ENCODE measurements at regions not wholly inside any gene's neighbourhood (a gene's known extent, or its start where the extent isn't known, plus 50 kb on each side); places are given as distances from the start of the nearest gene placed in this dataset.
"Not testable (repeated sequence)": the region's sequence is repeated elsewhere in the genome, so short reads cannot be mapped to it uniquely, and the experiment has no call there.

GRCh38 chr4:79603681-79604080 is 195.7 kb upstream of the GK2 start:
- DNase-seq: no peak

GRCh38 chr4:79599691-79600090 is 191.7 kb upstream of the GK2 start:
- DNase-seq: no peak

GRCh38 chr4:79598801-79599200 is 190.8 kb upstream of the GK2 start:
- no peak for DNase-seq

GRCh38 chr4:79598214-79598613 is 190.2 kb upstream of the GK2 start:
- DNase-seq: no peak

- DNase-seq: no peak
Observed at GRCh38 chr4:79597266-79597665, 189.2 kb upstream of the GK2 start.

- DNase-seq: not testable (repeated sequence)
Observed at GRCh38 chr4:79592218-79592617, 184.2 kb upstream of the GK2 start.

GRCh38 chr4:79588679-79589078 is 180.7 kb upstream of the GK2 start:
- no peak for DNase-seq

- not testable (repeated sequence) for DNase-seq
Observed at GRCh38 chr4:79587207-79587606, 179.2 kb upstream of the GK2 start.

- DNase-seq: no peak
Observed at GRCh38 chr4:79585834-79586233, 177.8 kb upstream of the GK2 start.

GRCh38 chr4:79585330-79585729 is 177.3 kb upstream of the GK2 start:
- no peak for DNase-seq

- no peak for DNase-seq
Observed at GRCh38 chr4:79584902-79585301, 176.9 kb upstream of the GK2 start.

- DNase-seq: no peak
Observed at GRCh38 chr4:79584352-79584751, 176.3 kb upstream of the GK2 start.

- DNase-seq: no peak
Observed at GRCh38 chr4:79578606-79579005, 170.6 kb upstream of the GK2 start.

GRCh38 chr4:79576429-79576753 is 168.4 kb upstream of the GK2 start:
- peak; percentile 4 for DNase-seq

GRCh38 chr4:79575709-79576428 is 167.8 kb upstream of the GK2 start:
- DNase-seq: no peak

GRCh38 chr4:79574741-79575451 is 166.9 kb upstream of the GK2 start:
- DNase-seq: no peak

GRCh38 chr4:79563219-79563618 is 155.2 kb upstream of the GK2 start:
- no peak for DNase-seq

GRCh38 chr4:79561751-79562150 is 153.7 kb upstream of the GK2 start:
- no peak for DNase-seq

- not testable (repeated sequence) for DNase-seq
Observed at GRCh38 chr4:79559398-79559797, 151.4 kb upstream of the GK2 start.

- DNase-seq: no peak
Observed at GRCh38 chr4:79552311-79552710, 144.3 kb upstream of the GK2 start.

GRCh38 chr4:79551555-79551954 is 143.5 kb upstream of the GK2 start:
- no peak for DNase-seq

- no peak for DNase-seq
Observed at GRCh38 chr4:79547851-79548250, 139.8 kb upstream of the GK2 start.

GRCh38 chr4:79545292-79545691 is 137.3 kb upstream of the GK2 start:
- not testable (repeated sequence) for DNase-seq

GRCh38 chr4:79540143-79540542 is 132.1 kb upstream of the GK2 start:
- no peak for DNase-seq

GRCh38 chr4:79535516-79535915 is 127.5 kb upstream of the GK2 start:
- DNase-seq: no peak

Measured in NCI-H2029 (cell line).